Fibroblast of skin of back (primary cell): ENCODE measurements at regions not wholly inside any gene's neighbourhood (a gene's known extent, or its start where the extent isn't known, plus 50 kb on each side); places are given as distances from the start of the nearest gene placed in this dataset.
A peak's percentile ranks its signal among the peaks of the same experiment; 100 is the strongest.
"Not testable (repeated sequence)": the region's sequence is repeated elsewhere in the genome, so short reads cannot be mapped to it uniquely, and the experiment has no call there.

Experiments
- DNase-seq: peaks from one replicate; pipeline ENCODE4 v3.0.0-alpha.2; 2013

DNA sequence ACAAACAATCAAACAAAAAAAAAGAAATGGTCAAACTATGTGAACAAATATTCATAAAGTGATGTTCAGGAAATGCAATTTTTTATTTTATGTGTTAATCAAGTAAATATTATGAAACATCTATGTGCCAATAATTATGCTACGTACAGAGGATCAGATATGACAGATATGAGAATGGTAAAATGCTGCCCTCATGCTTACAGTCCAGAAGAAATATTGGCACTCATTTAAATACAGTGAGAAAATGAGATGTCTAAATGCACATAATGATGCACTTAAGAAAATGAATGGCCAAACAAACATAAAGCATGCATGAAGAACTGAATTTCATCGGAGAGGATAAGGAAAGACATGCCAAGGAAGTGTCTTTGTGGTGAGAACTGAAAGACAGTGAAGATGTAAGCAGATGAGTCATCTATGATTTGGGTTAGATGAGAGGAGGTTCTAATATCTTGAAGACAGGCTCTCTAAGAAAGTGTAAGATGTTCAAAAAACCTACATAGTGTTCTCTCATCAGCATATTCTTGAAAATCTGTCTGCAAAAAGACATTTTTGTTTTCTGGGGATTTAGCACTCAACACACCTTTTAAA lies 1231.1 kb upstream of the ACO1 start:
- DNase-seq = peak; percentile 31

DNA sequence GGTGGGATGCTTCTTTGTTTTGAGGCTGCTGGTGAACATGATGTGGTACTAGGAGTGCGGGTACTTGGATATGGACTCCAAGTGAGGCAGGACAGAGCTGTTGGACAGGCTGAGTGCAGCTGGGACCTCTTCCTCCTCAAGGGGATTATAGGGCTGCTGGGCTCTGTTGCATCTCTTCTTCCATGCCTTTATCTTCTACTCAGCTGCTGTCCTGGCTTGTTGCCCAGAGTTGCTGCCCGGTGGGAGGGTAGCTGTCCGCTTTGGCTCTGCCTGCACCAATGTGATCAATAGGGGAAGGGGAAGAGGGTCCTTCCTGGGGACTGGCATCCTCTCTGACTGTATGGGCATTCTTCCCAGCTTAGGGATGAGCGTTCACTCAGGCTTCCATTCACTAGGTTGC lies 1217.9 kb upstream of the ACO1 start:
- DNase-seq = no peak

DNA sequence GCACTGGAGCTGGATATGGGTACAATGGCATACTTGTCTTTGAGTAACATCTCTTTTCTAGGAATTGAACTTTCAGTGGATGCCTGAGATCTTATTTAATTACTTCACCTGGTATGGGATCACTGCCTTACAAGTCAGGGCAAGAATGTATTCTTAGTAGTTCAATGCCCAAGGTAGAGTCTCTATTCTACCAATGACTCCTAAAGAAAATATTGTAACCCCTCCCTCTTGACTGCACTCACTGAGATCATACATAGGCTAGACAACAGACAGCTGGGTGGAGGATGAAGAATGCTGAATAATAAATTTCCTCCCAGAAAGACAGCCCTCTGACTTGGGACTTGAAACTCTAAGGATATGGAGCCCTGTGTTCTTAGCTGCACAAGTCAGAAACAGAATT lies 1216.3 kb upstream of the ACO1 start:
- no peak for DNase-seq

DNA sequence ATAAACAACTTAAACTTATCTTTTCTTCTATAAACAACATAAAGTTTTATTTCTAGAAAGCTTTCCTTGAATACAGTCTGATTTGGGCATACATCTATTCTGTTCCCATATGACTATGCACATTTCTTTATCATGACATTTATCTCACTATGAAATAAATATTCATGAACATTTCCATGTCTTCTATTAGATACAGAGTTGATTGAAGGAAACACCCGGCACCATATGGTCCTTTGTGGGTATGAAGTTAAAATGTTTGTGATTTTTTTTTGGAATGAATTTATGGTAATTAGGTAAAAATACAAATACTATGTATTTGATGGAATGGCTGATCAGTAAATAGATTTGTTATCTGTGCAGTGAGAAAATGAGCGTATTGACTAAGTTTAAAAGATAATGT lies 1209.8 kb upstream of the ACO1 start:
- DNase-seq = no peak

DNA sequence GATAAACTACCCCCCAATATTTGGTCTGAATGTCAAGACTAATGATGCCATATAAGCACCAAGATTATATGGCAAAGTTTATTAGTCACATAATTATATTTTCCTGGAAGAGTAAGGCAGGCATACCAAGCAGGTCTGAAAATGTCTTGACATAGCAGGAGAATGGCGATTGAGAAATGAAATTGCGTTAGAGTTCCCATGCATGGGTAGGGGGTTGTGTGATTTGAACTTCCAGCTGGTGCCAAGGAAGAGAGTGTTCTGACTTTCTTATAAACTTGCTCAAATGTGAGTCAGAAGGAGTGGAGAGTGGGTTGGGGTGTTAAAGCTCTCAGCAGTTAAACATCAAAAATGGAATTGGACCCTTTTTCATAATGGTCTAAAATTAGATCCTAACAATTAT lies 1200.6 kb upstream of the ACO1 start:
- DNase-seq = no peak

DNA sequence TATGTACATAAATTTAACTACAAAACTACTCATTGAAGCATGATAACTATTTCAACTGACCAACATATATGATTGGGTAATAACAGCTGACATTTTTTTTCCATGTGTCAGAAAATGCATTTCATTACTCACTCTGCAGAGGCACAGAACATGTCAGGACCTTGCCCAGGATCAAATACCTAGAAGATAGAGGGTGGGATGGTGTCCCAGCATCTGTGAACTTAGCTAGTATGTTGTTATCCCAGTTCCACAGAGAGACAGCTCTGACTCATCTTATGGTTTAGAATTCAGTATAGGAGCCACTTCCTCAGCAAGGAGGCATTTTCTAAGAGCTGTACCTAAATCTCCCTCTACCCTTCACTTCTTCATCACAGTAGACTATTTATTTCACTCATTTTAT lies 1198.6 kb upstream of the ACO1 start:
- DNase-seq = peak; percentile 76

DNA sequence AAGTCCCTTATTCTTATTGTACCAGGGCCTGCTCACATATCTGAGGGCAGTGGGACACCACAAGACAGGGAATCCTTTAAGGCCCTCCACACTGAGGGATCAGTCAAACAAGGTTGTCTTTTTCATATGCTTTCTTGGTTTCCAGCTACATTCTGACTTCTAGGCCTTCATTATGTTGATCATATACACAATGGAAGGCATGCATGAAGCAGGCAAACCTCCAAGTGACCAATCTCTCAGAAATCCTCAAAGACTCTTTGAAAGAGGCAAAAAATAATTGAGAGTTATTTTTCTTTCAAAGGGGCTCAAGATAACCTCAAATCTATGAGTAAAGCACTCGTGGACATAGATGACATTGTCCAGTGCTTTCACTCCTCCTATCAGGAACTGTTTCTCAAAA lies 1195.9 kb upstream of the ACO1 start:
- DNase-seq = peak; percentile 8

DNA sequence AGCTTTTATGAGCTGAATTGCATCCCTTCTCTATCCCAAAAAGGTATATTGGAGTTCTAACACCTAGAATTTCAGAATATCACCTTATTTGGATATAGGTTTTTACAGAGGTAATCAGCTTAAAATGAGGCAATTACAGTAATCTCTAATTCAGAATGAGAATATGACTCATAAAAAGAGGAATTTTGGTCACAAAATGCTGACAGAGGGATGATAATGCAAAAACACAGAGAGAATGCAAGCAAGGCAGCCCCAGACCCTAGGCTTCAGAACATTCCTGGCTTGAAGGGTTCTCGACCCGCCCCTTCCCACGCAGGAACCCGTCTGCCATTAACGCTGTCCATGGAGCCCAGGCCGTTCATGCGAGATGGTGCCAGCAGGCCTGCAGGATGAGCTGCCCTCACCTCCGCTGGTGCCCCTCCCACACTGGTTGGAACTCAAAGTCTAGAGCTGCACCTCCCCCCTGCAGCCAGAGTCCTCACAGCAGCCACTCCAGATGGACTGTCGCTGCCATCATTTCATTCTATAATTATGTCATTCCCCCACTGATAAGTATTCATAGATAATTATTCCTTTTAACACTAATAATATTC lies 1173.4 kb upstream of the ACO1 start:
- DNase-seq = peak; percentile 3

DNA sequence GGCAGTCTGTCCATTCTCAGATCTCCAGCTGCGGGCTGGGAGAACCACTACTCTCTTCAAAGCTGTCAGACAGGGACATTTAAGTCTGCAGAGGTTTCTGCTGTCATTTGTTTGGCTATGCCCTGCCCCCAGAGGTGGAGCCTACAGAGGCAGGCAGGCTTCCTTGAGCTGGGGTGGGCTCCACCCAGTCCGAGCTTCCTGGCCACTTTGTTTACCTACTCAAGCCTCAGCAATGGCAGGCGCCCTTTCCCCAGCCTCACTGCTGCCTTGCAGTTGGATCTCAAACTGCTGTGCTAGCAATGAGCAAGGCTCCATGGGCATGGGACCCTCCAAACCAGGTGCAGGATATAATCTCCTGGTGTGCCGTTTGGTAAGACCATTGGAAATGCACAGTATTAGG lies 1154.5 kb upstream of the ACO1 start:
- DNase-seq = not testable (repeated sequence)

DNA sequence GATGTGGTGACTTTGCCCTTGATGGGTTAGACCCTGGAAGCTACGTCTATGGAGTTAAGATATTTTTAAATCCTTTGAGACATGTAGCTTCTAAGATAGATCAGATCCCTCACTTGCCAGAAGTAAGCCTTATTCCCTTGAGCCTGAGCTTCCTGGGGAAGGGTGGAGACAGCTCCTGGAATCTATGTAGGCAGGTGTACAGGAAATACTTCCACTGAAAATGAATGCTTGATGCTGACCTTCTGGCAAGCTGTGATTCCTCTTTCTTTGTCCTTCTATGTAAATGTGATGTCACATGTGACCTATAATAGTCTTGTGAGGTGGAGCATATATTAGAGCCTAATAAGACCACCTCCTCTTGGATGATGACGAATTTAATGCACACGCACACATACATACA lies 1152.0 kb upstream of the ACO1 start:
- no peak for DNase-seq

DNA sequence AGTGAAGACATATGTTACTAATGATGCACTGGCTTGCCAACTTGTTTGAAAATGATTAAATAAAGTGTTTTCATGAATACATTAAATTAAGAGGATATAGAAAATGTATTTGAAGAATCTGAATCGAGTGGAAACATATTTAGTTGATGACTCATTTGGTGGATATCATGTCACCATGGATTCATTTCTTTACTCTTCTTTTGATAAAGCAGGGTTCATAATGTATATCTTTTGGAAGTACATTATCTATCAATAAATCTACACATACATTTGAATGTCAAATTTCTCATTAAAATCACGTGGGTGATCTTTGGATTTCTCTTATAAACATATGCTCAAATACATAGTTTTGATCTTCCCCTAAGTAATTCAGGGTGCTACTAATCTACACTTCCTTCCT lies 1148.1 kb upstream of the ACO1 start:
- DNase-seq = peak; percentile 13

DNA sequence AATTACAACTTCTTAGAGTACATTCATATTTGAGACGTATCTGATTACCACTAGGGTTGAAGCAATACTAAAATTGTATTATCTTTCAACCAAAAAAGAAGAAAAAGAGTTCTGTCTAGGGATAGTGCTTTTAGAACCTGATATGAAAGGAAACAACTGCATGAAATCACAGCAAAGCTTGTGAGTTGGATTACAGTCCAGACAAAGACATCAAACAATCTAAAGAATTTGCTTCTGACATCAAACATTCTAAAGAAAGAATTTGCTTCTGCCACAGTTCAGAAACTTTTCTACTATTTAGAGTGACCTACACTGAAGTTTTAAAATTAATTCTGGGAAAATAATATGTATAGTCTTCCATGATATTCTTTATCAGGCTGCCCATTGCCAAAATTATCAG lies 1141.1 kb upstream of the ACO1 start:
- peak; percentile 4 for DNase-seq

DNA sequence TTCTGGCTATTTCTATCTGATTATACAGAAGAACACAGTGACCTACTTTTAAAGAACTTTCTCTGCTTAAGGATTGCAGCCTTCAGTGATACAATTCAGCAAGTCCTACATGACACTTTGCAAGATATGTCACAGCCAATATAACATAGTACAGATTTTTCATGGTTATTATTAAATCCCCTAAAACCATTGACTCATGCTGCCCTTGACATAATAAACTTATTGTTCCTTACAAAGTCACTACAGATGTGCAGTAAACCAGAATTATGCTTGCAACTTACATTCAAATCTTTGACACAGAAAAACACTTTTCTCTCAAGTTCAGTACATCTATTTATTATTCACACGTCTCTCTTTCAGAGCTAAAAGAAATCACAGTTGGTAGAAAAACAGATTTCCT lies 1136.3 kb upstream of the ACO1 start:
- DNase-seq = no peak

DNA sequence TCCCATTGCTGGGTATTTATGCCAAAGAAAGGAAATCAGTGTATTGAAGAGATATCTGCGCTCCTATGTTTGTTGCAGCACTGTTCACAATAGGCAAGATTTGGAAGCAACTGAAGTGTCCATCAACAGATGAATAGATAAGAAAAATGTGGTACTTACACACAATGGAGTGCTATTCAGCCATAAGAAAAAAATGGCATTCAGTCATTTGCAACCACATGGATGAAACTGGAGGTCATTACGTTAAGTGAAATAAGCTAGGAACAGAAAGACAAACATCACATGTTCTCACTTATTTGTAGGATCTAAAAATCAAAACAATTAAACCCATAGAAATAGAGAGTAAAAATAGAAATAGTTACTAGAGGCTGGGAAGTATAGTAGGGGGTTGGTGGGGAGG lies 1133.1 kb upstream of the ACO1 start:
- DNase-seq = no peak

DNA sequence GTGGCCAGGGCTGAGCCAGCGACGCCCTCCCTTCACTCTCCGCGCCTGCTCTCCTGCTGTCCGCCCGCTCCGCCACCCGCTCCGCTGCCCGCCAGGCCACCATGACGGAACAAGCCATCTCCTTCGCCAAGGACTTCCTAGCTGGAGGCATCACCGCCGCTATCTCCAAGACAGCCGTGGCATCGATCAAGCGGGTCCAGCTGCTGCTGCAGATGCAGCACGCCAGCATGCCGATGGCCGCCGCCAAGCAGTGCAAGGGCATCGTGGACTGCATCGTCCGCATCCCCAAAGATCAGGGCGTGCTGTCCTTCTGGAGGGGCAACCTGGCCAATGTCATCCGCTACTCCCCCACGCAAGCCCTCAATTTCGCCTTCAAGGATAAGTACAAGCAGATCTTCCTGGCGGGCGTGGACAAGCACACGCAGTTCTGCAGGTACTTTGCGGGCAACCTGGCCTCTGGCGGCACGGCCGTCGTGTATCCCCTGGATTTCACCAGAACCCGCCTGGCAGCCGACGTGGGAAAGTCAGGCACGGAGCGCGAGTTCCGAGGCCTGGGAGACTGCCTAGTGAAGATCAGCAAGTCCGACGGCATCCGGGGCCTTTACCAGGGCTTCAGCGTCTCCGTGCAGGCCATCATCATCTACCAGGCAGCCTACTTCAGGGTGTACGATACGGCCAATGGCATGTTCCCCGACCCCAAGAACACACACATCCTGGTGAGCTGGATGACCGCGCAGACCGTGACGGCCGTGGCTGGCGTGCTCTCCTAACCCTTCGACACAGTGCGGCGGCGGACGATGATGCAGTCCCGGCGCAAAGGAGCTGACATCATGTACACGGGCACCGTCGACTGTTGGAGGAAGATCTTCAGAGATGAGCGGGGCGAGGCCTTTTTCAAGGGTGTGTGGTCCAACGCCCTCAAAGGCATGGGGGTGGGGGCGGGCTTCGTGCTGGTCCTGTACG lies 1130.4 kb upstream of the ACO1 start:
- no peak for DNase-seq

DNA sequence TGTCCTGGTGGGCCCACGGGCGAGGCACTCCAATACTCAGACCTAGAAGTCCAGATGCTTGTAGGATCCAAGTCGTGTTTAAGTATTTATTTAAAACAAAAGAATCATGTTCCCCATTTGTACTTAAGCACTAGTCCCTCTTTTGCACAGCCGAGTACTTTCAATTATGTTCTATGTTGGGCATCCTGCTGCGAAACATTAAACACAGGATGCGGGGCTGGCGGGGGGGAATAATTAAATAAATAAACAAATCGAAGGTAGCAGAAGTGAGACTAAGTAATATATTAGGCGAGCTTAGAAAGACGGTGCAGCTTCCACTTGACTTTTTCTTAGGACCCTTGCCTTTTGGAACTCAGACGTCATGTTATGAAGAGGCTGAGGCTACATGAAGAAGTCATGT lies 1129.2 kb upstream of the ACO1 start:
- no peak for DNase-seq

DNA sequence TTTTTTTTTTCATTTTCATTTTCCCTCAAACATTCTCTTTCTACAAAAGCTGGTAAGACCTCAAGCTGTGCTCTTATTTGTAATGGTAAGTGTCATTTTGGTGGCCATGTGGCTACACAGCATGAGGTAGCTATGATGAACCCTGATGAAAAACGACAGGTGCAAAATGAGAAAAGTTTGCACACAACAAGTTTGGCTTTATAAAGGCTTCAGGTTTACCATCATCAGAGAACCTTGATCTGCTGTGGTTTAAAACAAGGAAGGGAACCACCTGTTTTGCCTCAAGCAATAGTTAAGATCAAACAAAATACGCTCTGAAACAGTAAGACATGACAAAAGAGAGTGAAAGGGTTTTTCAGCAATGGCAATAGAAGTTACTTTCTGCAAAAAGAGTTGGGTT lies 1124.6 kb upstream of the ACO1 start:
- DNase-seq = no peak

DNA sequence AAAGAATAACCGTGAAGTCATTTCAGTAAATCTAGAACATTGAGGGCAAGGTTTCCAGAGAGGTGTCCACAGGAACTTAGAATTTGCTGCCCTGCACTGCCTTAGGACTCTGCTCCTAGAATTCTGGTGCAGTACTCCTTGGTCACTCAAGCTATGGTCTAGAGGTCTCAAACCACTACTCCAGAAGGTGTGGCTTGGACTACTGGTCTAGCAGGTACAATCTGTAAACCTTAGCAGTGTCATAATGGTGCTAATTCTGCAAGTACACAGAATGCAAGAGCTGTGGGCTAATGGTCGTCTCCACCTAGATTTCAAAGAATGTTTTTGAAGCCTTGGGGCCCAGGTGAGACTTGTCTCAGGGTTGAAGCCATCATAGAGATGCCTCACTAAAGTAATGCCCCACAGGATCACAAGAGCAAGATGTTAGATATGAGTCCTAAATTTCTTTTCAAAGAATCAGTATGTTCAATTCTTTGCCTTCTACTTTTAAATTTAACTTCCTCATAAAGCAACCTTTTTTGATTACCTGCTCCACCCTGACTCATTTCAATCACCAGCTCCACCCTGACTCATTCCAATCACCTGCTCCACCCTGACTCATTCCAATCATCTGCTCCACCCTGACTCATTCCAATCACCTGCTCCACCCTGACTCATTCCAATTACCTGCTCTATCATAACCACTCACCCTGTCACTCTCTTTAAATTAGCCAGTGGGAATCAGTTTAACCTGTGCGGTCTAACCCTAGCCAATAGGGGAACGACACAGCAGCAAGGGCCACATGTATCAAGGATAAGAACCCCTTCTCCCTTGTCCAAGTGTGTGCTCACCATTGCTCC lies 1111.8 kb upstream of the ACO1 start:
- no peak for DNase-seq

DNA sequence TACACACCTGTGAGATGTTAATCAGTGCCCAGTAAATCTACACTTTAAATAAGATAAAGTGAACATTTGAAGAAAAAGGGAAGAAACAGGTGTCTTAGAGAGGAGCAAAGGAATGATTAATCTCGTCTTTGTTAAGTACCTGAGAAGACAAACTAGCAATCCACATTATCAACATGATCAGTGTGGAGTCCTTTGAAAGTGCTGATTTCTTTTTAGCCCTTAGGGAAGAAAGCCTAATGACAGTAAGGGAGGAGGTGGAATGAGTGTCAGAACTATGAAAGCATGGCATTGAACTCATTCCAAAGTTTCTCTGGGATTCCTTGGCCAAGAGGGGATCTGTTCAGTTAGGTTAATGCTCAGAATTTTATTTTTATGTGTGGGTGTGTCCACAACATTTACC lies 1109.0 kb upstream of the ACO1 start:
- DNase-seq = no peak

DNA sequence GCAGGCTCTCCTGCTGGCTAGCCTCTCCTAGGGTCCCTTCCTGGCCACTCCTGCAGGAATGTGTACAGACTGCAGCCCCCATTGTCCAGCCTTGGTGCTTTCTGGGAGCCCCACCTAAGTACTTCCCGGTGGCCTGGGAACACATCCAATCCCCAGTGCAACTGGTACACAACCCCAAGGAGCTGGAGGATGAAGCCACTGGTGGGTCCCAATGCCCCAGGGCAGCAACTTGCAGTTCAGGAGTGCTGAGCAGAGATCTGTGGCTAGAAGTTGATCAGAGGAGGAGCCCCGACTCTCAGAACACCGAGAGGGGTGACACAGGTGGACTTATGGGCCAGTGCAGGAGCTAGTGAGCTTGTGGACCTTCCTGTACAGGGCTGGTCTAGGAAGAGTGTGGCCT lies 1093.7 kb upstream of the ACO1 start:
- no peak for DNase-seq

DNA sequence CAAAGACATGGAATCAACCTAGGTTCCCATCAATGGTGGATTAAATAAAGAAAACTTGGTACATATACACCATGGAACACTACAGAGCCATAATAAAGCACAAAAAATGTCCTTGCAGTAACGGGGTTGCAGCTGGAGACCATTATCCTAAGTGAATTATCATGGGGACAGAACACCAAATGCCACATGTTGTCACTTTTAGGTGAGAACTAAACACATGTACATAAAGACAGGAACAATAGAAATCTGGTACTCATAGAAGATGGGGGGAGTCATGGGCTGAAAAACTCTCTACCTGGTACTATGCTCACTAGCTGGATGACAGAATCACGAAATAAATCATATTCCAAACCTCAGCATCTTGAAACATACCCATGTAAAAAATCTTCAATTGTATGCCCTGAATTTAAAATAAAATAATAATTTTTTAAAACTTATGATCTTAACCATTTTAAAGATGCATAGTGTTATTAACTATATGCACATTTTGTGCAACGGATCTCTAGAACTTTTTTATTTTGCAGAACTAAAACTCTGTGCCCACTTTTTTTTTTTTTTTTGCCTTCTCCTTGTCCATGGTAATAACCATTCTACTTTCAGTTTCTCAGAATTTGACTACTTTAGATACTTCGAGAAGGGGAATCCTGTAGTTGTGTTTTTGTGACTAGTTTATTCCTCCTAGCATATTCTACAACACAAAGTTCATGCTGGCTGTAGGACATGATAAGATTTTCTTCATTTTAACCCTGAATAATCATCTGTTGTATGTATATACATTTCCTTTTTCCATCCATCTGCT lies 1081.6 kb upstream of the ACO1 start:
- DNase-seq = no peak

DNA sequence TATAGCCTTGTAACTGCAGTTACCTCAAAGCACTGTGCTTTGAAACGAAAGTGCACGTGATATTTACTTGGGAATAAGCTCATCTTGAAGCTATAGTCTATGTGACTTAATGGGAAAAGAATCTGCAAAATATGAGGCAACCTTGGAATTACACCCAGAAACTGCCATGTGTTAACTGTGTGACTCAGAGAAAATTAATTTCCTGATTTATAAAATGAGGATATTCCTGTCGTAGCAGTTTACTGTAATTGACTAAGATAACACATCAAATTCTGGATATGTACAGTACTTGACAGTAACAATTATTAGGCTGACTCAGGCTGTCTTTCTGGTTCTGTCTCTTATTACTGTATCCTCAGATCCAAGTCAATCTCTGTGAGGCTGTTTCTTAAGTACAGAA lies 1079.9 kb upstream of the ACO1 start:
- DNase-seq = peak; percentile 88
